ENCODE measurements at regions not wholly inside any gene's neighbourhood (a gene's known extent, or its start where the extent isn't known, plus 50 kb on each side); places are given as distances from the start of the nearest gene placed in this dataset.

DNA sequence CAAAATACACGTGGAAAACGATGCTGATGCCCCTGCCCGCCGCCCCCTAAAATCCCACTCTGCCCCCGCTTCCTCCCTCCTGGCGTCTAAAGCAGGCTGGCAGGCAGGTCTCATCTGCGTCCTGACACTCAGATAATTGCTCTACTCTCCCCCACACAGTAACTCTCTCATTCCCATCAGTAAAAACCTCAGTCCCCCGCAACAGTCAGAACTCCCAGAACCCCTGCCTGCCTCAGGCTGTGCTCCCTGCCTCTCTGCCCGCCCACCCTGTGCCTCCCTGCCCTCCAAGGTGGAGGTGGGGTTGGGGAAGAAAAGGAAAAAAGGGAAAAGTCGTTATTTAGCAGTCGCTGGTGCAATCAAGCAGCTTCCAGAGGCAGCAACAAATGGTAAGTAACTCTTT is 473.7 kb downstream of the EFNB2 start:
- TF ChIP-seq, protein P1, sequence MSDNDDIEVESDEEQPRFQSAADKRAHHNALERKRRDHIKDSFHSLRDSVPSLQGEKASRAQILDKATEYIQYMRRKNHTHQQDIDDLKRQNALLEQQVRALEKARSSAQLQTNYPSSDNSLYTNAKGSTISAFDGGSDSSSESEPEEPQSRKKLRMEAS (IDR thresholded peaks at IDR 0.05) = no peak
- TF ChIP-seq TAF1 (IDR thresholded peaks at IDR 0.05; ENCODE audit: low read depth) (no peak), RAD21 (IDR thresholded peaks at IDR 0.05; ENCODE audit: low read depth) (no peak)
